H1 (cell line): ENCODE measurements at regions not wholly inside any gene's neighbourhood (a gene's known extent, or its start where the extent isn't known, plus 50 kb on each side); places are given as distances from the start of the nearest gene placed in this dataset.

Experiments used
- CTCF ChIA-PET: fragments of 300-600 bp; sonication (Branson Sonifier 250); formaldehyde crosslinking; loops from one replicate; lab custom pipeline; 2021; ENCODE audit not compliant: partially characterized antibody; lab: Charles Lee
- POLR2A ChIA-PET: fragments of 300-600 bp; sonication (Branson Sonifier 250); formaldehyde crosslinking; loops from one replicate; lab custom pipeline; 2021; ENCODE audit warnings: inconsistent platforms; ENCODE audit not compliant: partially characterized antibody; lab: Charles Lee
- DNase-seq, 2 experiments: peaks; one replicate each; pipeline versions ENCODE4 v3.0.0 to v3.0.0-alpha.2; 2010 to 2022; ENCODE audit warnings: low spot score in 2 of 2, low read depth in 1 of 2, mixed read lengths in 1 of 2
- FAIRE-seq: peaks from 2 replicates; lab custom pipeline; 2011; peaks lifted over from hg19 to GRCh38; lab: Jason Lieb, UNC
- H2AFZ ChIP-seq: 2 replicates; pipeline ENCODE4 v1.8.1; 2012; ENCODE audit warnings: low read length, inconsistent platforms
- H2AK5ac ChIP-seq: 2 replicates; pipeline ENCODE4 v1.6.1; 2013; ENCODE audit warnings: low read depth, low read length
- H2BK120ac ChIP-seq: replicated peaks from 2 replicates; pipeline ENCODE3; 2013; ENCODE audit warnings: low read depth, low read length, inconsistent platforms
- H2BK12ac ChIP-seq: 2 replicates; pipeline ENCODE4 v1.6.1; 2013; ENCODE audit warnings: low read depth, low read length
- H2BK15ac ChIP-seq: 2 replicates; pipeline ENCODE4 v1.6.1; 2013; ENCODE audit warnings: low read length
- H2BK20ac ChIP-seq: 2 replicates; pipeline ENCODE4 v1.6.1; 2013; ENCODE audit warnings: low read length
- H2BK5ac ChIP-seq: 2 replicates; pipeline ENCODE4 v1.6.1; 2013; ENCODE audit warnings: low read depth, low read length
- H3K14ac ChIP-seq: 2 replicates; pipeline ENCODE4 v1.6.1; 2013; ENCODE audit warnings: inconsistent platforms; ENCODE audit not compliant: insufficient read length
- H3K18ac ChIP-seq: 2 replicates; pipeline ENCODE4 v1.6.1; 2013; ENCODE audit warnings: low read length; ENCODE audit errors: extremely low read depth
- H3K23ac ChIP-seq: 2 replicates; pipeline ENCODE4 v1.6.1; 2013; ENCODE audit warnings: inconsistent platforms; ENCODE audit not compliant: insufficient read length
- H3K23me2 ChIP-seq: 2 replicates; pipeline ENCODE4 v1.6.1; 2013; ENCODE audit warnings: low read depth, low read length
- H3K27ac ChIP-seq: 2 replicates; pipeline ENCODE4 v1.6.1; 2011; ENCODE audit warnings: low read depth, low read length, inconsistent platforms
- H3K27me3 ChIP-seq, 4 experiments: replicated peaks in 1 of 4; 1 replicate in 1 of 4; 2 replicates in 3 of 4; pipeline versions ENCODE4 v1.6.1 to v1.8.1; 2011 to 2013; ENCODE audit warnings: low read length in 3 of 4, mild to moderate bottlenecking in 3 of 4, inconsistent platforms in 2 of 4, mixed read lengths in 2 of 4, moderate library complexity in 1 of 4; ENCODE audit not compliant: control insufficient read depth in 3 of 4, insufficient read depth in 3 of 4; ENCODE audit errors: extremely low read depth in 1 of 4
- H3K36me3 ChIP-seq, 4 experiments: 2 replicates each; pipeline versions ENCODE4 v1.6.1 to v1.8.1; 2011 to 2013; ENCODE audit warnings: mild to moderate bottlenecking in 4 of 4, low read length in 3 of 4, moderate library complexity in 2 of 4, control low read depth in 1 of 4, inconsistent platforms in 1 of 4; ENCODE audit not compliant: insufficient read depth in 4 of 4, control insufficient read depth in 2 of 4
- H3K4ac ChIP-seq: replicated peaks from 2 replicates; pipeline ENCODE3; 2013; ENCODE audit warnings: low read length, low read depth, mixed read lengths, inconsistent platforms; ENCODE audit not compliant: insufficient read length
- H3K4me1 ChIP-seq, 4 experiments: replicated peaks in 1 of 4; 1 replicate in 1 of 4; 2 replicates in 3 of 4; pipeline versions ENCODE4 v1.6.1 to v1.8.1; 2011 to 2013; ENCODE audit warnings: low read length in 3 of 4, inconsistent platforms in 2 of 4, mixed read lengths in 1 of 4; ENCODE audit not compliant: insufficient read depth in 4 of 4, control insufficient read depth in 3 of 4
- H3K4me2 ChIP-seq, 2 experiments: 2 replicates each; pipeline versions ENCODE4 v1.6.1 to v1.8.1; 2011 to 2013; ENCODE audit warnings: low read depth in 2 of 2, low read length in 2 of 2, control low read depth in 1 of 2, inconsistent platforms in 1 of 2, mild to moderate bottlenecking in 1 of 2; ENCODE audit not compliant: insufficient read depth in 1 of 2
- H3K4me3 ChIP-seq, 4 experiments: fragments of 200-600, 300-600 bp in 1 of 4; sonication (generic), shearing (Covaris generic), sonication (Bioruptor Twin) in 1 of 4; 2 replicates each; pipeline versions ENCODE4 v1.5.1 to v1.8.1; 2011 to 2016; ENCODE audit warnings: low read length in 4 of 4, low read depth in 3 of 4, control low read depth in 2 of 4, inconsistent platforms in 2 of 4, mild to moderate bottlenecking in 2 of 4, mixed read lengths in 1 of 4, moderate library complexity in 1 of 4; ENCODE audit not compliant: insufficient read depth in 2 of 4; ENCODE audit errors: extremely low read depth in 1 of 4
- H3K56ac ChIP-seq: replicated peaks from 2 replicates; pipeline ENCODE3; 2013; ENCODE audit warnings: low read depth, mild to moderate bottlenecking, mixed read lengths, low read length, inconsistent platforms; ENCODE audit not compliant: insufficient read length
- H3K79me1 ChIP-seq: 2 replicates; pipeline ENCODE4 v1.6.1; 2013; ENCODE audit warnings: low read depth, low read length, control low read depth
- H3K79me2 ChIP-seq, 2 experiments: 2 replicates each; pipeline versions ENCODE4 v1.6.1 to v1.8.1; 2012 to 2013; ENCODE audit warnings: low read length in 2 of 2, mild to moderate bottlenecking in 2 of 2, inconsistent platforms in 1 of 2; ENCODE audit not compliant: insufficient read depth in 2 of 2, control insufficient read depth in 1 of 2
- H3K9ac ChIP-seq, 4 experiments: replicated peaks in 1 of 4; 1 replicate in 1 of 4; 2 replicates in 3 of 4; pipeline versions ENCODE4 v1.6.1 to v1.8.1; 2011 to 2013; ENCODE audit warnings: low read depth in 3 of 4, low read length in 3 of 4, control low read depth in 2 of 4, mild to moderate bottlenecking in 2 of 4, moderate library complexity in 2 of 4, inconsistent platforms in 1 of 4; ENCODE audit errors: extremely low read depth in 1 of 4
- H3K9me3 ChIP-seq, 2 experiments: 2 replicates each; pipeline versions ENCODE4 v1.6.1 to v1.8.1; 2012 to 2013; ENCODE audit warnings: mild to moderate bottlenecking in 2 of 2, moderate library complexity in 2 of 2, control low read depth in 1 of 2, inconsistent platforms in 1 of 2, low read depth in 1 of 2, low read length in 1 of 2, mixed read lengths in 1 of 2; ENCODE audit not compliant: insufficient read depth in 2 of 2
- H4K20me1 ChIP-seq, 2 experiments: replicated peaks in 1 of 2; 2 replicates each; pipeline versions ENCODE3 to v1.8.1; 2011 to 2013; ENCODE audit warnings: inconsistent platforms in 2 of 2, low read length in 2 of 2, mild to moderate bottlenecking in 1 of 2; ENCODE audit not compliant: insufficient read depth in 2 of 2, control insufficient read depth in 1 of 2
- H4K5ac ChIP-seq: 2 replicates; pipeline ENCODE4 v1.6.1; 2013; ENCODE audit warnings: low read length, low read depth, mixed read lengths, inconsistent platforms; ENCODE audit not compliant: insufficient read length
- H4K8ac ChIP-seq: 2 replicates; pipeline ENCODE4 v1.8.0; 2013; ENCODE audit warnings: mild to moderate bottlenecking, moderate library complexity, low read length, inconsistent platforms; ENCODE audit not compliant: insufficient read depth; ENCODE audit errors: extremely low read depth
- H4K91ac ChIP-seq: replicated peaks from 2 replicates; pipeline ENCODE3; 2013; ENCODE audit warnings: low read length, mixed read lengths, inconsistent platforms; ENCODE audit not compliant: insufficient read length
- CHD7 ChIP-seq: fragments of 300-600 bp; sonication (generic); IDR thresholded peaks from 2 replicates; pipeline ENCODE4 v1.7.1; 2012; ENCODE audit warnings: low read length, moderate library complexity, mild to moderate bottlenecking, inconsistent platforms; ENCODE audit not compliant: insufficient replicate concordance
- EGR1 ChIP-seq: IDR thresholded peaks from 2 replicates; pipeline ENCODE4 v1.6.1; 2011; ENCODE audit warnings: low read depth, low read length, borderline replicate concordance
- SP4 ChIP-seq: IDR thresholded peaks from 2 replicates; pipeline ENCODE4 v1.6.1; 2012; ENCODE audit warnings: low read length, inconsistent platforms

GRCh38 chr1:190540366-190540765 is 62.7 kb upstream of the BRINP3 start:
- Histone ChIP-seq H3K79me2 (no peaks in the 10 kb centered on the region), H4K8ac (no peak overlapping the region), H4K20me1 (no peaks in the 10 kb centered on the region), H3K4me1 (no peaks in the 10 kb centered on the region), H3K9me3 (no peaks in the 10 kb centered on the region), H3K27me3 (no peaks in the 10 kb centered on the region), H2BK15ac (no peak overlapping the region), H3K23ac (no peak overlapping the region), H2AK5ac (no peak overlapping the region), H3K4me3 (no peak overlapping the region), H3K9ac (no peak overlapping the region), H3K18ac (no peak overlapping the region), H2BK12ac (no peak overlapping the region), H3K79me1 (no peaks in the 10 kb centered on the region), H2BK5ac (no peak overlapping the region), H2BK20ac (no peak overlapping the region), H2BK120ac (no peak overlapping the region), H2AFZ (no peak overlapping the region), H3K56ac (no peak overlapping the region), H3K14ac (no peak overlapping the region), H3K23me2 (no peaks in the 10 kb centered on the region), H3K27ac (no peak overlapping the region), H4K5ac (no peak overlapping the region), H3K4me2 (no peak overlapping the region), H3K36me3 (no peaks in the 10 kb centered on the region), H4K91ac (no peak overlapping the region), H3K4ac (no peak overlapping the region)
- ChIA-PET CTCF (no interaction called here), POLR2A (no interaction called here)
- DNase-seq, result no peak
- FAIRE-seq, result no peak
- TF ChIP-seq SP4, result no peak
- TF ChIP-seq CHD7, result no peak
- no peak for TF ChIP-seq EGR1
